NK-92 (cell line): ENCODE measurements at regions not wholly inside any gene's neighbourhood (a gene's known extent, or its start where the extent isn't known, plus 50 kb on each side); places are given as distances from the start of the nearest gene placed in this dataset.
"Not testable (repeated sequence)": the region's sequence is repeated elsewhere in the genome, so short reads cannot be mapped to it uniquely, and the experiment has no call there.

Experiments
- DNase-seq: peaks from one replicate; lab custom pipeline; 2025; ENCODE audit not compliant: unreplicated experiment; lab: John Stamatoyannopoulos, UW

GRCh38 chr12:92235703-92236472, 90.2 kb upstream of the BTG1 start:
- no peak for DNase-seq

GRCh38 chr12:92234533-92234932, 88.9 kb upstream of the BTG1 start:
- no peak for DNase-seq

GRCh38 chr12:92233346-92234015, 87.8 kb upstream of the BTG1 start:
- no peak for DNase-seq

- DNase-seq = not testable (repeated sequence)
These were observed 86.8 kb upstream of the BTG1 start for GRCh38 chr12:92232371-92232932.

GRCh38 chr12:92231945-92232344, 86.3 kb upstream of the BTG1 start:
- not testable (repeated sequence) for DNase-seq

- not testable (repeated sequence) for DNase-seq
These were observed 85.9 kb upstream of the BTG1 start for GRCh38 chr12:92231532-92231931.

- no peak for DNase-seq
These were observed 83.7 kb upstream of the BTG1 start for GRCh38 chr12:92229381-92229780.

GRCh38 chr12:92226961-92227360, 81.3 kb upstream of the BTG1 start:
- DNase-seq = no peak

DNA sequence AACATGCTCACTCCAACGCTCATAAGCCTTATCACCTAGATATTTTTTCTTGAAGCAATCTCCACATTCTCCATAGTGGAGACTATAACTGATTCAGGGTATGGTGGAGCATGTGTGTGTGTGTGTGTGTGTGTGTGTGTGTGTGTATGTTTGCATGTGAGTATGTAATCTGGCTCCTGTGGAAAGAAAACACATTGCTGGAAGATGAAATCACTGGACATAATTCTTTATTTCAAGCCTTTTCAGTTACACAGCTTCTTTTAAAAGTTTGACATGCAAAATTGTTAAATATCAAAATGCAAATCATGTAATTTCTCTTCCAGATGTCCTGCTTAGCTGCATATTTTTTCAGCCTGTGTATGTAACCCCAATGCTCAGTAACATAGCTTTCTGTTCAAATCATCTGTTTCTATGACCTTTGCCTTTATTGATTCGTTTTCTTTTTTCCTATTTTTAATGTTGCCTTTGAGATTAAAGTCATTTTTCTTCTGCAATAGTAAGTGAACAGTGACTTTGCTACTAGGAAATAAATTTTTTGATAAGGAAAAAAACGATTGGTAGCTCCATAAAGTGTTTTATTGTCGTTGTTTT, 80.5 kb upstream of the BTG1 start:
- no peak for DNase-seq

DNA sequence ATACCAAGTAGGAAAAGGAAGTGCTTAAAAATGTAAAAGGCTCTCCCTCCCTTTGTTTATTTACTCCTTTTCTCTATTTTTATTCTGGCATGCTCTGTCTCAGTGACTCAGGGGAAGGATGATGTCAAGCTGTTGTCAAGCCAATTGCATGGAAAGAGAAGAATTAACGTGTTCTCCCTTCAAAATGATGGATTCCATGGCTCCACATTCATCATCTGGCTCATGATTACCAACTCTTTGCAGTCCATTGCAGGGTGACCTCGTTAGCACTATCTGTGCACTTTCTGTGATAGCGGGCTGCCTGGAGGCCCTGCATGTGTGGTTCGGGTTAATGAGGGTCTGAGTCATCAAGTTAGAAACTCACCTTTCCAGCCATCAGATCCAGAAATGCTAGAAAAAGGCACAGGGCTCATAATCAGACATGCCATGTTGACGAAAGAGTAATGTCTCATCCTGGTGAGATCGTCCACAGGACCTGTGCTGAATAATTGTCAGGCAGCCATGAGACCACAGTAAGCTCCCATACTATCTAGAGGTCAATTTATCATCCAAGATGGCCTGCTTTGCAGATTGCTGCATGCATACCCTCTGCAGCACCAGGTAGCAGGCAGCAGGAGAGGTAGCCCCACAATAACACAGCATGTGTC, 79.2 kb upstream of the BTG1 start:
- no peak for DNase-seq

DNA sequence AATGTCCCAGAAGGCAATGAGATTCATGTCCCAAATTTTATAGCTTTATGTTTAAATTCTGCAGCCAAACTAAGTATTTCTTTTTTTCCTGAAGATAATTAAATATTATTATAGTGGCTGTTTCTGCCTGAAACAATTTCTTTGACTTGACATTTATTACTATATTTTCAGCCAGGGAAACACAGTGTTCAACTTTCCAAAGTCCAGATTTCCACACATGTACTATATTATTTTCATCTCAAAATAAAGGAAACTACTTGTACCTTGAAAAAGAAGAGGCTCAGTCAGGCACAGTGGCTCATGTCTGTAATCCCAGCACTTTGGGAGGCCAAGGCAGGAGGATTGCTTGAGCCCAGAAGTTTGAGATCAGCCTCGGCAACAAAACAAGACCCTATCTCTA, 77.8 kb upstream of the BTG1 start:
- no peak for DNase-seq

DNA sequence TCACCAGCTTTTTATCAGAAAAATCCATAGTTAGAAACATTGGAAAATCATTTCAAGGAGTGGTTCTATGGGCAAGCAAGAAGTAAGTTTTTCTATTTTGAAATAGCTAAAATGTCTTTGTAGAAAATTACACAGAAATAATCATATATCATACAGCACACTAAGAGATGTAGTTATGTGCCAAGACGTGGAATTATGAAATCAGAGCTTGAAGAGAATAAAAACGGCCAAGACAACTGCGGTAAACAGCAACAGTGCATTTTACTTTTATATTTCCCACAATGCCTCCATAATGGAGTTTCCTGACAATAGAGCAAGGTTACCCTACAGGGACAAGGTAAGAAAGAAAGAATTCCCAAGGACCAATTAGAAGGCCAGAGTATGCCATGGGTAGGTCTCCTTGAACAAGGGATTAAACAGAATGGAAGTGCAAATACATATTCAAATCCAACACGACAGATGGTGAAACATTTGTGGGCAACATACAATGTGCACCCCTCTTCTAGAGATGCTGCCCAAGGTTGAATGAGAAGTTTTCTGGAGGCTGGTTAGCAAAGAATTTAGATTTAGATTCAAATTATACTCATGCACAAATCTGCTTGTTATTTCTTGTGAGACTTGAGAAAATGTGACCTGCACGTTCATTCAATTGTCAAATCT, 76.1 kb upstream of the BTG1 start:
- DNase-seq = no peak

DNA sequence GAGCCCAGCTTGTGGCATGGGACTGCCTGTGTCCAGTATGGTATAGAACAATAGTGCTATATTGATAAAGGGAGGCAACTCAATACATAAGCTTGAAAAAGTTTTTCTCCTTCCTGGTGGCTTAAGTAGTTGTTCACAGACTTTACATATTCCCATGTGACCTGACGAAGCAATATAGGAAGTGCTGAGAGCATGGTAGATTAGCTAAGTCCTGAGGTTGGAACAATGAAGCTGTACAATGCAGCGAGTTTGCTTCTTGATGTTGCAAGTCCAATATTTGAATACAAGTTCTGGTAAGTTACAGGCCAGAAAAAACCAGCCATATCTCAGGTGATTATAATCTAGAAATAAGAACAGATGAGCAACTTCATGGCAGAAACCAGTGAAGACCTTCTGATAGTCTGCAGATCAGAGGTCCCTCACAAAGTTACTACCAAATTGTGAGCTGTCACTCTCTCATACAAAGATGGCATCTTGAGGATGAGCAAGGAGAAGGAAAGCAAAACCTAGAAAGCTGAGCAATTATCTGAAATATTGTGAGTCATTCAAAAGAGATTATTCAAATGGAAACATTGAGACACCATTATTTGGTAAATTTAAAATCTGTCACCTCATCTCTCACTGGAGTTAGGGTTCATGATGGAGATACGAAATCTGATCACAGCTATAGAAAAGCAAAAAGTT, 72.9 kb upstream of the BTG1 start:
- DNase-seq = no peak

GRCh38 chr12:92216092-92216491, 70.4 kb upstream of the BTG1 start:
- no peak for DNase-seq

GRCh38 chr12:92215358-92215757, 69.7 kb upstream of the BTG1 start:
- no peak for DNase-seq

GRCh38 chr12:92213166-92213565, 67.5 kb upstream of the BTG1 start:
- no peak for DNase-seq

GRCh38 chr12:92210071-92210470, 64.4 kb upstream of the BTG1 start:
- DNase-seq = no peak

GRCh38 chr12:92208613-92209121, 63.0 kb upstream of the BTG1 start:
- DNase-seq = no peak

- DNase-seq = no peak
These were observed 61.0 kb upstream of the BTG1 start for GRCh38 chr12:92206596-92206995.

DNA sequence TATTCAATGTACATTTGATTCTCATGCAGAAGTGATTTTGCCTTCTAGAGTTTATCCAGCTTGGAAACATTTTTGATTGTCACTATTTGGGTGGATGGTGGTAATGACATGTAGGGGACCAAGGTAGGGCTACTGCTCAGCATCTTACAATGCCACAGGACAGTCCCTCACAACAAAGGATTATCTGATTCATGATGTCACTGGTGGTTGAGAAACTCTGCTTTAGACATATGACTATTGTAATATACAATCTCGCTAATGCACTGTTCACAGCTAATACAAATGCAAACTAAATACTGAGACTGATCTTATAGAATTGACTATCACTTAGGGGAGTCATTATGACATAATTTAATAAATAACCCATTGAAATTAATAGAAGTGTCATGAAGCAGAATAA, 60.4 kb upstream of the BTG1 start:
- DNase-seq = no peak
